H1 (cell line): ENCODE measurements at regions not wholly inside any gene's neighbourhood (a gene's known extent, or its start where the extent isn't known, plus 50 kb on each side); places are given as distances from the start of the nearest gene placed in this dataset.

Experiments used
- CTCF ChIA-PET: fragments of 300-600 bp; sonication (Branson Sonifier 250); formaldehyde crosslinking; loops from one replicate; lab custom pipeline; 2021; ENCODE audit not compliant: partially characterized antibody; lab: Charles Lee
- POLR2A ChIA-PET: fragments of 300-600 bp; sonication (Branson Sonifier 250); formaldehyde crosslinking; loops from one replicate; lab custom pipeline; 2021; ENCODE audit warnings: inconsistent platforms; ENCODE audit not compliant: partially characterized antibody; lab: Charles Lee
- DNase-seq, 2 experiments: peaks; one replicate each; pipeline versions ENCODE4 v3.0.0 to v3.0.0-alpha.2; 2010 to 2022; ENCODE audit warnings: low spot score in 2 of 2, low read depth in 1 of 2, mixed read lengths in 1 of 2
- FAIRE-seq: peaks from 2 replicates; lab custom pipeline; 2011; peaks lifted over from hg19 to GRCh38; lab: Jason Lieb, UNC
- H2AFZ ChIP-seq: 2 replicates; pipeline ENCODE4 v1.8.1; 2012; ENCODE audit warnings: low read length, inconsistent platforms
- H2AK5ac ChIP-seq: 2 replicates; pipeline ENCODE4 v1.6.1; 2013; ENCODE audit warnings: low read depth, low read length
- H2BK120ac ChIP-seq: replicated peaks from 2 replicates; pipeline ENCODE3; 2013; ENCODE audit warnings: low read depth, low read length, inconsistent platforms
- H2BK12ac ChIP-seq: 2 replicates; pipeline ENCODE4 v1.6.1; 2013; ENCODE audit warnings: low read depth, low read length
- H2BK15ac ChIP-seq: 2 replicates; pipeline ENCODE4 v1.6.1; 2013; ENCODE audit warnings: low read length
- H2BK20ac ChIP-seq: 2 replicates; pipeline ENCODE4 v1.6.1; 2013; ENCODE audit warnings: low read length
- H2BK5ac ChIP-seq: 2 replicates; pipeline ENCODE4 v1.6.1; 2013; ENCODE audit warnings: low read depth, low read length
- H3K14ac ChIP-seq: 2 replicates; pipeline ENCODE4 v1.6.1; 2013; ENCODE audit warnings: inconsistent platforms; ENCODE audit not compliant: insufficient read length
- H3K18ac ChIP-seq: 2 replicates; pipeline ENCODE4 v1.6.1; 2013; ENCODE audit warnings: low read length; ENCODE audit errors: extremely low read depth
- H3K23ac ChIP-seq: 2 replicates; pipeline ENCODE4 v1.6.1; 2013; ENCODE audit warnings: inconsistent platforms; ENCODE audit not compliant: insufficient read length
- H3K23me2 ChIP-seq: 2 replicates; pipeline ENCODE4 v1.6.1; 2013; ENCODE audit warnings: low read depth, low read length
- H3K27ac ChIP-seq: 2 replicates; pipeline ENCODE4 v1.6.1; 2011; ENCODE audit warnings: low read depth, low read length, inconsistent platforms
- H3K27me3 ChIP-seq, 4 experiments: replicated peaks in 1 of 4; 1 replicate in 1 of 4; 2 replicates in 3 of 4; pipeline versions ENCODE4 v1.6.1 to v1.8.1; 2011 to 2013; ENCODE audit warnings: low read length in 3 of 4, mild to moderate bottlenecking in 3 of 4, inconsistent platforms in 2 of 4, mixed read lengths in 2 of 4, moderate library complexity in 1 of 4; ENCODE audit not compliant: control insufficient read depth in 3 of 4, insufficient read depth in 3 of 4; ENCODE audit errors: extremely low read depth in 1 of 4
- H3K36me3 ChIP-seq, 4 experiments: 2 replicates each; pipeline versions ENCODE4 v1.6.1 to v1.8.1; 2011 to 2013; ENCODE audit warnings: mild to moderate bottlenecking in 4 of 4, low read length in 3 of 4, moderate library complexity in 2 of 4, control low read depth in 1 of 4, inconsistent platforms in 1 of 4; ENCODE audit not compliant: insufficient read depth in 4 of 4, control insufficient read depth in 2 of 4
- H3K4ac ChIP-seq: replicated peaks from 2 replicates; pipeline ENCODE3; 2013; ENCODE audit warnings: low read length, low read depth, mixed read lengths, inconsistent platforms; ENCODE audit not compliant: insufficient read length
- H3K4me1 ChIP-seq, 4 experiments: replicated peaks in 1 of 4; 1 replicate in 1 of 4; 2 replicates in 3 of 4; pipeline versions ENCODE4 v1.6.1 to v1.8.1; 2011 to 2013; ENCODE audit warnings: low read length in 3 of 4, inconsistent platforms in 2 of 4, mixed read lengths in 1 of 4; ENCODE audit not compliant: insufficient read depth in 4 of 4, control insufficient read depth in 3 of 4
- H3K4me2 ChIP-seq, 2 experiments: 2 replicates each; pipeline versions ENCODE4 v1.6.1 to v1.8.1; 2011 to 2013; ENCODE audit warnings: low read depth in 2 of 2, low read length in 2 of 2, control low read depth in 1 of 2, inconsistent platforms in 1 of 2, mild to moderate bottlenecking in 1 of 2; ENCODE audit not compliant: insufficient read depth in 1 of 2
- H3K4me3 ChIP-seq, 4 experiments: fragments of 200-600, 300-600 bp in 1 of 4; sonication (generic), shearing (Covaris generic), sonication (Bioruptor Twin) in 1 of 4; 2 replicates each; pipeline versions ENCODE4 v1.5.1 to v1.8.1; 2011 to 2016; ENCODE audit warnings: low read length in 4 of 4, low read depth in 3 of 4, control low read depth in 2 of 4, inconsistent platforms in 2 of 4, mild to moderate bottlenecking in 2 of 4, mixed read lengths in 1 of 4, moderate library complexity in 1 of 4; ENCODE audit not compliant: insufficient read depth in 2 of 4; ENCODE audit errors: extremely low read depth in 1 of 4
- H3K56ac ChIP-seq: replicated peaks from 2 replicates; pipeline ENCODE3; 2013; ENCODE audit warnings: low read depth, mild to moderate bottlenecking, mixed read lengths, low read length, inconsistent platforms; ENCODE audit not compliant: insufficient read length
- H3K79me1 ChIP-seq: 2 replicates; pipeline ENCODE4 v1.6.1; 2013; ENCODE audit warnings: low read depth, low read length, control low read depth
- H3K79me2 ChIP-seq, 2 experiments: 2 replicates each; pipeline versions ENCODE4 v1.6.1 to v1.8.1; 2012 to 2013; ENCODE audit warnings: low read length in 2 of 2, mild to moderate bottlenecking in 2 of 2, inconsistent platforms in 1 of 2; ENCODE audit not compliant: insufficient read depth in 2 of 2, control insufficient read depth in 1 of 2
- H3K9ac ChIP-seq, 4 experiments: replicated peaks in 1 of 4; 1 replicate in 1 of 4; 2 replicates in 3 of 4; pipeline versions ENCODE4 v1.6.1 to v1.8.1; 2011 to 2013; ENCODE audit warnings: low read depth in 3 of 4, low read length in 3 of 4, control low read depth in 2 of 4, mild to moderate bottlenecking in 2 of 4, moderate library complexity in 2 of 4, inconsistent platforms in 1 of 4; ENCODE audit errors: extremely low read depth in 1 of 4
- H3K9me3 ChIP-seq, 2 experiments: 2 replicates each; pipeline versions ENCODE4 v1.6.1 to v1.8.1; 2012 to 2013; ENCODE audit warnings: mild to moderate bottlenecking in 2 of 2, moderate library complexity in 2 of 2, control low read depth in 1 of 2, inconsistent platforms in 1 of 2, low read depth in 1 of 2, low read length in 1 of 2, mixed read lengths in 1 of 2; ENCODE audit not compliant: insufficient read depth in 2 of 2
- H4K20me1 ChIP-seq, 2 experiments: replicated peaks in 1 of 2; 2 replicates each; pipeline versions ENCODE3 to v1.8.1; 2011 to 2013; ENCODE audit warnings: inconsistent platforms in 2 of 2, low read length in 2 of 2, mild to moderate bottlenecking in 1 of 2; ENCODE audit not compliant: insufficient read depth in 2 of 2, control insufficient read depth in 1 of 2
- H4K5ac ChIP-seq: 2 replicates; pipeline ENCODE4 v1.6.1; 2013; ENCODE audit warnings: low read length, low read depth, mixed read lengths, inconsistent platforms; ENCODE audit not compliant: insufficient read length
- H4K8ac ChIP-seq: 2 replicates; pipeline ENCODE4 v1.8.0; 2013; ENCODE audit warnings: mild to moderate bottlenecking, moderate library complexity, low read length, inconsistent platforms; ENCODE audit not compliant: insufficient read depth; ENCODE audit errors: extremely low read depth
- H4K91ac ChIP-seq: replicated peaks from 2 replicates; pipeline ENCODE3; 2013; ENCODE audit warnings: low read length, mixed read lengths, inconsistent platforms; ENCODE audit not compliant: insufficient read length
- ASH2L ChIP-seq: fragments of 200-600, 300-600 bp; sonication (generic); IDR thresholded peaks from one replicate; pipeline ENCODE4 v1.7.1; 2017; ENCODE audit warnings: low read length
- CBX5 ChIP-seq: fragments of 300-800, 300-1000 bp; sonication (generic); IDR thresholded peaks from 2 replicates; pipeline ENCODE4 v1.7.1; 2016; ENCODE audit warnings: antibody characterized with exemption, low read length, low read depth
- CTBP2 ChIP-seq: IDR thresholded peaks from 2 replicates; pipeline ENCODE4 v1.7.0; 2011; ENCODE audit warnings: borderline replicate concordance, mild to moderate bottlenecking, moderate library complexity, mixed read lengths, low read length; ENCODE audit not compliant: insufficient read depth, insufficient read length
- KDM1A ChIP-seq: fragments of 200-600, 300-600 bp; sonication (generic); IDR thresholded peaks from 2 replicates; pipeline ENCODE4 v1.7.1; 2016; ENCODE audit warnings: mild to moderate bottlenecking, low read length, borderline replicate concordance
- PHF8 ChIP-seq: fragments of 200-600 bp; sonication (generic); conservative IDR thresholded peaks from 2 replicates; pipeline ENCODE4 v1.7.1; 2012; ENCODE audit warnings: low read depth, mild to moderate bottlenecking, inconsistent platforms, low read length, moderate library complexity
- RAD21 ChIP-seq, 2 experiments: IDR thresholded peaks in 1 of 2; conservative IDR thresholded peaks in 1 of 2; 2 replicates each; pipeline ENCODE4 v1.6.1; 2011; ENCODE audit warnings: low read depth in 2 of 2, low read length in 2 of 2, improper control_type of control experiment in 1 of 2, inconsistent platforms in 1 of 2, mild to moderate bottlenecking in 1 of 2, moderate library complexity in 1 of 2
- RXRA ChIP-seq: IDR thresholded peaks from 2 replicates; pipeline ENCODE4 v1.6.1; 2011; ENCODE audit warnings: low read depth, mild to moderate bottlenecking, low read length, moderate library complexity; ENCODE audit not compliant: insufficient read depth
- TAF1 ChIP-seq: IDR thresholded peaks from 2 replicates; pipeline ENCODE4 v1.6.1; 2011; ENCODE audit warnings: mild to moderate bottlenecking, low read depth, low read length
- TCF12 ChIP-seq: IDR thresholded peaks from 2 replicates; pipeline ENCODE4 v1.6.1; 2011; ENCODE audit warnings: low read depth, mild to moderate bottlenecking, low read length
- WGBS, 2 experiments: shearing (Covaris generic) in 1 of 2; methylation state at CpG; one replicate each; pipeline versions ENCODE4 v1.1.6 to v1.1.7; 2013 to 2015; ENCODE audit warnings: low lambda C conversion rate in 2 of 2, mixed read lengths in 2 of 2, inconsistent platforms in 1 of 2, low coverage in 1 of 2, missing lambda C conversion rate in 1 of 2; ENCODE audit not compliant: insufficient replicate concordance in 2 of 2, insufficient coverage in 1 of 2, insufficient read length in 1 of 2; ENCODE audit errors: extremely low coverage in 1 of 2, missing lambda C conversion rate in 1 of 2; 5-methylcytosine and 5-hydroxymethylcytosine counted together
- TF ChIP-seq, protein P1 (sequence below): IDR thresholded peaks from 2 replicates; pipeline ENCODE4 v1.6.1; 2012; ENCODE audit warnings: inconsistent platforms
- TF ChIP-seq, protein P2 (sequence below), 3 experiments: IDR thresholded peaks; 1 replicate in 2 of 3; 2 replicates in 1 of 3; pipeline versions ENCODE4 v1.5.1 to v1.6.1; 2011; ENCODE audit warnings: low read length in 3 of 3, mild to moderate bottlenecking in 3 of 3, inconsistent platforms in 2 of 3, low read depth in 1 of 3, moderate library complexity in 1 of 3; ENCODE audit not compliant: insufficient read depth in 1 of 3; ENCODE audit errors: control extremely low read depth in 1 of 3

DNA sequence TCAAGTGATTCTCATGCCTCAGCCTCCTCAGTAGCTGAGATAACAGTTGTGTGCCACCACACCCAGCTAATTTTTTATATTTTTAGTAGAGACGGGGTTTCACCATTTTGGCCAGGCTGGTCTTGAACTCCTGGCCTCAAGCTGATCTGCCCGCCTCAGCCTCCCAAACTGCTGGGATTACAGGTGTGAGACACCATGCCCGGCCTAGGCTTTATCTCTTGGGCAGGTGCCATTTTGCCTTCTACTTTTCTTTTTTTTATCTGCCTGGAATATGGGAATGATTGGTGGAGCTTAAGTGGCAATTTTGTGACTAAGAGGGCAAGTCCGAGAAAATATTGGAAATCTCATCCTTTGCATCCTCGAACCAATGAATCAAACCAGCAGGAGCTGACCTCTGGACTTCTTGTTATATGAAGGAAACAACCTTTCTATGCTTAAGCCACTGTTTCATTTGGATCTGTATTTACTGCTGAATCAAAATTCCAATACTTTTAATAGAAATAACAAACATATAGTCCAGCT, 128.9 kb upstream of the ZNF217 start:
- H2AFZ ChIP-seq, result no peak overlapping the region
- no peak overlapping the region for H4K8ac ChIP-seq
- H3K23ac ChIP-seq, result no peak overlapping the region
- H3K9ac ChIP-seq, result no peak overlapping the region
- DNase-seq (no peak), FAIRE-seq (no peak)
- no peak overlapping the region for H3K4me2 ChIP-seq
- H2BK5ac ChIP-seq, result no peak overlapping the region
- no peaks in the 10 kb centered on the region for H3K23me2 ChIP-seq
- no peak overlapping the region for H2BK15ac ChIP-seq
- H3K56ac ChIP-seq, result no peak overlapping the region
- no peaks in the 10 kb centered on the region for H3K79me2 ChIP-seq
- no peaks in the 10 kb centered on the region for H3K79me1 ChIP-seq
- no peak overlapping the region for H3K18ac ChIP-seq
- H3K9me3 ChIP-seq, result no peaks in the 10 kb centered on the region
- H4K91ac ChIP-seq, result no peak overlapping the region
- H2BK12ac ChIP-seq, result no peak overlapping the region
- no peaks in the 10 kb centered on the region for H3K27me3 ChIP-seq
- H4K20me1 ChIP-seq, result no peaks in the 10 kb centered on the region
- WGBS, 2 experiments, result 91% methylated on average over 5 of the region's 5 CpGs; no CpG with 5 or more reads in 1 of the 2 experiments
- no peak overlapping the region for H3K4ac ChIP-seq
- H2AK5ac ChIP-seq, result no peak overlapping the region
- H3K4me3 ChIP-seq, result no peak overlapping the region
- ChIA-PET POLR2A (interaction anchor here (1.3 kb wide), 1 partner anchor 43 kb away, joined by 3 read pairs; no protein-coding TSS in a partner anchor), CTCF (interaction anchor here (0.6 to 1.0 kb wide), 3 partner anchors 9 to 186 kb away, joined by 3 to 6 read pairs (median 3); no protein-coding TSS in a partner anchor)
- H4K5ac ChIP-seq, result no peak overlapping the region
- no peak overlapping the region for H2BK120ac ChIP-seq
- H2BK20ac ChIP-seq, result no peak overlapping the region
- no peak overlapping the region for H3K27ac ChIP-seq
- H3K36me3 ChIP-seq, result no peaks in the 10 kb centered on the region
- no peaks in the 10 kb centered on the region for H3K4me1 ChIP-seq
- no peak overlapping the region for H3K14ac ChIP-seq
- TF ChIP-seq, protein P1, sequence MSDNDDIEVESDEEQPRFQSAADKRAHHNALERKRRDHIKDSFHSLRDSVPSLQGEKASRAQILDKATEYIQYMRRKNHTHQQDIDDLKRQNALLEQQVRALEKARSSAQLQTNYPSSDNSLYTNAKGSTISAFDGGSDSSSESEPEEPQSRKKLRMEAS, result no peak
- TF ChIP-seq CBX5 (no peak), RXRA (no peak), CTBP2 (no peak), TAF1 (no peak), RAD21 (IDR thresholded peaks at IDR 0.05 in 1 of 2, conservative IDR thresholded peaks at IDR 0.05 in 1 of 2; ENCODE audit: low read depth in 2 of 2, low read length in 2 of 2) (no peak), TCF12 (no peak), ASH2L (no peak), PHF8 (no peak), KDM1A (no peak)
- TF ChIP-seq, protein P2, sequence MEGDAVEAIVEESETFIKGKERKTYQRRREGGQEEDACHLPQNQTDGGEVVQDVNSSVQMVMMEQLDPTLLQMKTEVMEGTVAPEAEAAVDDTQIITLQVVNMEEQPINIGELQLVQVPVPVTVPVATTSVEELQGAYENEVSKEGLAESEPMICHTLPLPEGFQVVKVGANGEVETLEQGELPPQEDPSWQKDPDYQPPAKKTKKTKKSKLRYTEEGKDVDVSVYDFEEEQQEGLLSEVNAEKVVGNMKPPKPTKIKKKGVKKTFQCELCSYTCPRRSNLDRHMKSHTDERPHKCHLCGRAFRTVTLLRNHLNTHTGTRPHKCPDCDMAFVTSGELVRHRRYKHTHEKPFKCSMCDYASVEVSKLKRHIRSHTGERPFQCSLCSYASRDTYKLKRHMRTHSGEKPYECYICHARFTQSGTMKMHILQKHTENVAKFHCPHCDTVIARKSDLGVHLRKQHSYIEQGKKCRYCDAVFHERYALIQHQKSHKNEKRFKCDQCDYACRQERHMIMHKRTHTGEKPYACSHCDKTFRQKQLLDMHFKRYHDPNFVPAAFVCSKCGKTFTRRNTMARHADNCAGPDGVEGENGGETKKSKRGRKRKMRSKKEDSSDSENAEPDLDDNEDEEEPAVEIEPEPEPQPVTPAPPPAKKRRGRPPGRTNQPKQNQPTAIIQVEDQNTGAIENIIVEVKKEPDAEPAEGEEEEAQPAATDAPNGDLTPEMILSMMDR (IDR thresholded peaks at IDR 0.05; ENCODE audit: control extremely low read depth in 1 of 3, insufficient read depth in 1 of 3, low read depth in 1 of 3, low read length in 3 of 3), result no peak
